Fibroblast of lung (primary cell): ENCODE measurements at regions not wholly inside any gene's neighbourhood (a gene's known extent, or its start where the extent isn't known, plus 50 kb on each side); places are given as distances from the start of the nearest gene placed in this dataset.
"Not testable (repeated sequence)": the region's sequence is repeated elsewhere in the genome, so short reads cannot be mapped to it uniquely, and the experiment has no call there.

Source experiments
- DNase-seq, 2 donors: peaks; one replicate each; pipeline versions ENCODE4 v3.0.0 to v3.0.0-alpha.2; 2010; ENCODE audit warnings: low read depth in 2 of 2
- H2AFZ ChIP-seq: 2 replicates; pipeline ENCODE4 v1.5.1; 2012; ENCODE audit warnings: low read length, control low read depth, inconsistent platforms
- H3K27ac ChIP-seq: 2 replicates; pipeline ENCODE4 v1.5.1; 2011; ENCODE audit warnings: low read length, control low read depth; ENCODE audit not compliant: insufficient read depth
- H3K27me3 ChIP-seq: 2 replicates; pipeline ENCODE4 v1.5.1; 2011; ENCODE audit warnings: mild to moderate bottlenecking, low read length; ENCODE audit not compliant: control insufficient read depth, insufficient read depth
- H3K36me3 ChIP-seq: 2 replicates; pipeline ENCODE4 v1.5.1; 2011; ENCODE audit warnings: low read length; ENCODE audit not compliant: control insufficient read depth, insufficient read depth
- H3K4me1 ChIP-seq: 2 replicates; pipeline ENCODE4 v1.5.1; 2011; ENCODE audit warnings: low read length; ENCODE audit not compliant: control insufficient read depth, insufficient read depth; ENCODE audit errors: extremely low read depth
- H3K4me2 ChIP-seq: 2 replicates; pipeline ENCODE4 v1.5.1; 2011; ENCODE audit warnings: low read length, control low read depth; ENCODE audit not compliant: insufficient read depth; ENCODE audit errors: extremely low read depth
- H3K4me3 ChIP-seq, 4 experiments: fragments of 200-600 bp in 1 of 4; sonication (generic) in 1 of 4; replicated peaks in 1 of 4; 2 replicates each; pipeline ENCODE4 v1.5.1; 2011 to 2016; ENCODE audit warnings: low read length in 4 of 4, low read depth in 3 of 4, mild to moderate bottlenecking in 3 of 4, control low read depth in 2 of 4, inconsistent platforms in 1 of 4, mixed read lengths in 1 of 4; ENCODE audit not compliant: insufficient read depth in 1 of 4; ENCODE audit errors: control extremely low read depth in 1 of 4
- H3K79me2 ChIP-seq: 2 replicates; pipeline ENCODE4 v1.5.1; 2012; ENCODE audit warnings: mild to moderate bottlenecking, low read length, inconsistent platforms; ENCODE audit not compliant: control insufficient read depth, insufficient read depth
- H3K9ac ChIP-seq: 2 replicates; pipeline ENCODE4 v1.5.1; 2011; ENCODE audit warnings: mild to moderate bottlenecking, low read length, control low read depth; ENCODE audit not compliant: insufficient read depth
- H3K9me3 ChIP-seq: 2 replicates; pipeline ENCODE4 v1.5.1; 2012; ENCODE audit warnings: low read depth, low read length; ENCODE audit not compliant: control insufficient read depth, insufficient read depth
- H4K20me1 ChIP-seq: 2 replicates; pipeline ENCODE4 v1.5.1; 2011; ENCODE audit warnings: low read length; ENCODE audit not compliant: control insufficient read depth, insufficient read depth; ENCODE audit errors: extremely low read depth
- CTCF ChIP-seq, 2 donors: IDR thresholded peaks in 1 of 2; conservative IDR thresholded peaks in 1 of 2; 1 replicate in 1 of 2; 2 replicates in 1 of 2; pipeline ENCODE4 v1.5.1; 2011 to 2012; ENCODE audit warnings: low read length in 2 of 2, control low read depth in 1 of 2, inconsistent platforms in 1 of 2, low read depth in 1 of 2, mild to moderate bottlenecking in 1 of 2
- EZH2 ChIP-seq: IDR thresholded peaks from 2 replicates; pipeline ENCODE4 v1.5.1; 2012; ENCODE audit warnings: low read length, control low read depth, mild to moderate bottlenecking; ENCODE audit errors: missing control alignments

- Histone ChIP-seq H3K79me2 (no peaks in the 10 kb centered on the region), H3K4me1 (no peaks in the 10 kb centered on the region), H3K9me3 (no peaks in the 10 kb centered on the region), H3K27ac (no peak overlapping the region), H2AFZ (no peak overlapping the region), H3K4me3 (no peak overlapping the region), H3K27me3 (no peaks in the 10 kb centered on the region), H3K4me2 (no peak overlapping the region), H3K36me3 (no peaks in the 10 kb centered on the region), H4K20me1 (no peaks in the 10 kb centered on the region), H3K9ac (no peak overlapping the region)
- no peak for TF ChIP-seq CTCF (conservative IDR thresholded peaks at IDR 0.05 in 1 of 2, IDR thresholded peaks at IDR 0.05 in 1 of 2; ENCODE audit: low read depth in 1 of 2, low read length in 2 of 2)
- no peak for TF ChIP-seq EZH2
- DNase-seq, result no peak
Measured at GRCh38 chr9:32128546-32128945, 255.9 kb upstream of the ACO1 start.

- not testable (repeated sequence) for H3K9me3 ChIP-seq, H3K4me3 ChIP-seq, H3K4me1 ChIP-seq, H3K36me3 ChIP-seq, H3K27me3 ChIP-seq, H2AFZ ChIP-seq, H3K79me2 ChIP-seq, DNase-seq, H3K27ac ChIP-seq, H3K4me2 ChIP-seq, H4K20me1 ChIP-seq, H3K9ac ChIP-seq
Measured at GRCh38 chr9:32130709-32131108, 253.7 kb upstream of the ACO1 start.

- H3K79me2 ChIP-seq, result no peaks in the 10 kb centered on the region
- TF ChIP-seq EZH2 (no peak), CTCF (conservative IDR thresholded peaks at IDR 0.05 in 1 of 2, IDR thresholded peaks at IDR 0.05 in 1 of 2; ENCODE audit: low read depth in 1 of 2, low read length in 2 of 2) (no peak)
- no peak overlapping the region for H3K27ac ChIP-seq
- H3K9me3 ChIP-seq, result no peaks in the 10 kb centered on the region
- H2AFZ ChIP-seq, result no peak overlapping the region
- H3K4me3 ChIP-seq, result no peak overlapping the region
- H3K4me1 ChIP-seq, result no peaks in the 10 kb centered on the region
- no peaks in the 10 kb centered on the region for H3K36me3 ChIP-seq
- H3K9ac ChIP-seq, result no peak overlapping the region
- H3K27me3 ChIP-seq, result no peaks in the 10 kb centered on the region
- H4K20me1 ChIP-seq, result no peaks in the 10 kb centered on the region
- no peak overlapping the region for H3K4me2 ChIP-seq
- DNase-seq, result no peak
Measured at GRCh38 chr9:32136700-32137339, 247.6 kb upstream of the ACO1 start.
